ENCODE measurements at regions not wholly inside any gene's neighbourhood (a gene's known extent, or its start where the extent isn't known, plus 50 kb on each side); places are given as distances from the start of the nearest gene placed in this dataset.

DNA sequence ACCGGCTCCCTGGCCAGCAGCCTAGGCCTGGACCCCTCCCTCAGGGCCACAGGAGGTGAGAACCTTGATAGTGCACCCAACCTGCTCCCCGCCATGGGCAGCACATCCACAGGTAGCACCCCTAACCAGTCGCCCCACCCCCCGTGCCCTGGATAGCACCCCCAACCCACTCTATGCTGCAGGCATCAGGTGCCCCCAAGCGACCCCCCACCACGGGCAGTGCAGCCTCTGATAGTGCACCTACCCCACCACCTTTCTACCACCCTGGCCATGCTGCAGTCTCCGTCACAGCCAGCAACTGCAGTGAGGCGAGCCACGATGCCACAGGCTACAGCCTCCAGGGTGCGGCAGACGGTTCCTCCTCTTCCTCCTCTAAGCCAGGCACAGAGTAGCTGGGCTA lies 55.6 kb downstream of the SOWAHC start:
- Histone ChIP-seq H3K4me3 (replicated peaks in 1 of 3) (no peak overlapping the region), H3K4me1 (no peaks in the 10 kb centered on the region), H3K36me3 (no peaks in the 10 kb centered on the region), H3K27me3 (no peaks in the 10 kb centered on the region), H3K9me3 (no peaks in the 10 kb centered on the region), H3K27ac (no peak overlapping the region)
- no peak for DNase-seq
- no peak for TF ChIP-seq POLR2A (IDR thresholded peaks at IDR 0.05)
- TF ChIP-seq, protein P1, sequence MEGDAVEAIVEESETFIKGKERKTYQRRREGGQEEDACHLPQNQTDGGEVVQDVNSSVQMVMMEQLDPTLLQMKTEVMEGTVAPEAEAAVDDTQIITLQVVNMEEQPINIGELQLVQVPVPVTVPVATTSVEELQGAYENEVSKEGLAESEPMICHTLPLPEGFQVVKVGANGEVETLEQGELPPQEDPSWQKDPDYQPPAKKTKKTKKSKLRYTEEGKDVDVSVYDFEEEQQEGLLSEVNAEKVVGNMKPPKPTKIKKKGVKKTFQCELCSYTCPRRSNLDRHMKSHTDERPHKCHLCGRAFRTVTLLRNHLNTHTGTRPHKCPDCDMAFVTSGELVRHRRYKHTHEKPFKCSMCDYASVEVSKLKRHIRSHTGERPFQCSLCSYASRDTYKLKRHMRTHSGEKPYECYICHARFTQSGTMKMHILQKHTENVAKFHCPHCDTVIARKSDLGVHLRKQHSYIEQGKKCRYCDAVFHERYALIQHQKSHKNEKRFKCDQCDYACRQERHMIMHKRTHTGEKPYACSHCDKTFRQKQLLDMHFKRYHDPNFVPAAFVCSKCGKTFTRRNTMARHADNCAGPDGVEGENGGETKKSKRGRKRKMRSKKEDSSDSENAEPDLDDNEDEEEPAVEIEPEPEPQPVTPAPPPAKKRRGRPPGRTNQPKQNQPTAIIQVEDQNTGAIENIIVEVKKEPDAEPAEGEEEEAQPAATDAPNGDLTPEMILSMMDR (IDR thresholded peaks at IDR 0.05), result no peak
- 94 to 97% methylated on average over 9 to 10 of the region's 11 CpGs for whole genome bisulfite sequencing, 2 donors
- intact Hi-C loops (cut with DNase I), result loop anchor here (10.0 kb wide), 1 partner anchor 55 kb away; the partner anchor contains the start of genes SEPTIN10 and SOWAHC

DNA sequence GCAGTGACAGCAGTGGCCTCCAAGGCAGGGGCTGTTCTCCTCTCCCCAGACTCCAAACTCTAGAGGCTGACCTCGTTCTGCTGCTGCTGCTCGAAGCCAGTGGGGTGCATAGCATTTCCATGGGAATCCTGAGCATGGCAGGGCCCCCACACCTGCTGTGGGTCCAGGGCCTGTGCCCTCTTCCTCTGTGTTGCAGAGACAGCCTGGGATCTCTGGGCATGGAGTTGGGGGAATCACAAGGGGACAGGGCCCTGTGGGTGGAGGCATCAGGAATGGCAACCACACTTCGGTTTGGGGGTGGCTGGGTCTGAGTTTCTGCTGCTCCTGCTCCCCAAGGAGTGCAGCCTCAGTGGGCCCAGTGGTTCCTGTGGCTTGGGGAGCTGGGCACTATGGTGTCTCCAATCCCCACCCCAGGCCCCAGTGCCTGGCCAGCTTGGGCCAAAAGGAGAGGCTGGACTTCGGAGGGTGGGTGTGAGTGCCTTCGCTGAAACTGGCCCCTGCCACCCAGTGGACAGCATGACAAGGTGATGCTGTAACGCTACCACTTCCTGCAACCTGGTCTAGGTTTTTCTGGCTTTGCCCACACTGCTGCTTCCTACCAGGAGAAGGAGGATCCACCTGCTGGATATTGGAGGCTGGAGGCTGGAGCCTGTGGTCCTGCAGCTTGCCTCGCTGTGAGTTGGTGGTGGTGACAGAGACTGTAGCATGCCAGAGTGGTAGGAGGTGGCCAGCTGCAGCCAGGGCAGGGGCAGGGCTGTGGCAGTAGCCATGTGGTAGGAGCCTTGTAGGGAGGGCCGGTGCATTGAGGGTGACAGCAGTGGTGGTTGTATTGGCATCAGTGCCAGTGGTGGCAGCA lies 56.6 kb downstream of the SOWAHC start:
- H3K4me3 ChIP-seq (replicated peaks in 1 of 3), result no peak overlapping the region
- no peak overlapping the region for H3K27ac ChIP-seq
- intact Hi-C loops (cut with DNase I), result loop anchor here (10.0 kb wide), 1 partner anchor 56 kb away; the partner anchor contains the start of genes SEPTIN10 and SOWAHC
- peaks cover 0 to 6% of the 10 kb centered on the region in 2 donors for H3K4me1 ChIP-seq
- 100% methylated on average over 2 to 5 of the region's 8 CpGs for WGBS, 2 donors
- no peaks in the 10 kb centered on the region for H3K27me3 ChIP-seq
- DNase-seq, result no peak
- TF ChIP-seq POLR2A (IDR thresholded peaks at IDR 0.05), result no peak
- TF ChIP-seq, protein P1 (IDR thresholded peaks at IDR 0.05), result no peak
- no peaks in the 10 kb centered on the region for H3K9me3 ChIP-seq
- no peaks in the 10 kb centered on the region for H3K36me3 ChIP-seq

DNA sequence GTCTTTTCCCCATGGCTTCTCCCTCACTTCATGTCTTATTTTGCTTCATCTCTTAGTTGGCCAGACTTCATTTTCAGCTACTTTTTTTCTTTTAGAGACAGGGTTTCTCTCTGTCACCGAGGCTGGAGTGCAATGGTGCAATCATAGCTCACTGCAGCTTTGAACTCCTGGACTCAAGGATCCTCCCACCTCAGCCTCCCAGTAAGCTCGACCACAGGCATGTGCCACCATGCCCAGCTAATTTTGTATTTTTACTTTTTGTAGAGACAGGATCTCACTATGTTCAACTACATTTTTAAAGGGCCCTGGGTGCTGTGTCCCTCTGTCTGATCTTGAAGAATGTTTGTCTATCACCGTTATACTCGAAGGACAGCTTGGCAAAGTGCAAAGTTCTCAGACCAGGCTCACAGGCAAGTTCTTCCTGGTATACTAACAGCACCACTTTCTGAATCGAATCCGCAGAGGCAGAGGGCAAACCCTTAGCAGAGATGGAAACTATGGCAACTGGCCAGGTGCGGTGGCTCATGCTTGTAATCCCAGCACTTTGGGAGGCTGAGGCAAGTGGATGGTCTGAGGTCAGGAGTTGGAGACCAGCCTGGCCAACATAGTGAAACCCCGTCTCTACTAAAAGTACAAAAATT lies 60.9 kb downstream of the SOWAHC start:
- no peak overlapping the region for H3K4me3 ChIP-seq (replicated peaks in 1 of 3)
- whole genome bisulfite sequencing, 2 donors, result 56 to 61% methylated on average over 8 of the region's 8 CpGs
- peaks cover 26 to 48% of the 10 kb centered on the region in 2 donors for H3K4me1 ChIP-seq
- TF ChIP-seq, protein P1 (IDR thresholded peaks at IDR 0.05), result no peak
- no peak for TF ChIP-seq POLR2A (IDR thresholded peaks at IDR 0.05)
- H3K27me3 ChIP-seq, result no peaks in the 10 kb centered on the region
- H3K36me3 ChIP-seq, result no peaks in the 10 kb centered on the region
- H3K9me3 ChIP-seq, result no peaks in the 10 kb centered on the region
- intact Hi-C loops (cut with DNase I), result loop anchor here (10.0 kb wide), 1 partner anchor 60 kb away; the partner anchor contains the start of genes SEPTIN10 and SOWAHC
- DNase-seq, result peak; percentile 46 to 50
- H3K27ac ChIP-seq, result peak overlapping the region in 1 of 3 donors; percentile 54

DNA sequence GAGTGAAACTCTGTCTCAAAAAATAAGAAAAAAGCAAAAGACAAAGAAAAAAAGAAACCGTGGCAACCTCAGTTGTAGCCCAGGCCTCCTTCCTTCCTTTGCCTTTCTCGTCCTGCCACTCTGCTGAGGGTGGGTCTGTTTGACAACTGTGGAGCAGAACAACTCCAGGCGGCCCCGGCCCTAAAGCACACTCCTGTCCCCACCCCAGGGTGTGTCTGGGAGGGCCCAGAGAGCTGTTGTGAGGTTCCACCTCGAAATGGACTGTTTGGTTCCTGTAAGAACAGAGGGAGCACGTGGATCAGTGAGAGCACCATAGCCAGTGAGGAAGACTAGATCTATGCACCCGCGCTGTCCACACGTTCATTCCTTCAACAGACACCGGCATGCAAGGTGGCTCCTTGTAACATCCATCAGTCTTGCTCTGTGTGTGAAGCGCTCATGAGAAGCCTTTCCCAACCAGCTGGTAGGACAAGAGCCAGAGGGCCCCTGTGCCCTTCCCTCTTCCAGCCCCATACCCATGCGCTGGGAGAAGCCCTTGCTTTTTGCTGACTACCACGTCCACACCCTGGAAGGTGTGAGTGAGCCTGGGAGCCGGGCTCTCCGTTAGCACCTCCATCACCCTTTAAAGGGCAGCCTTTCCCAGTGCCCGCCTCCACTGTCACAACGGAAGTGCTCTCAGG lies 61.6 kb downstream of the SOWAHC start:
- H3K36me3 ChIP-seq, result no peaks in the 10 kb centered on the region
- TF ChIP-seq, protein P1 (IDR thresholded peaks at IDR 0.05), result no peak
- TF ChIP-seq POLR2A (IDR thresholded peaks at IDR 0.05), result no peak
- peaks cover 34 to 55% of the 10 kb centered on the region in 2 donors for H3K4me1 ChIP-seq
- H3K27me3 ChIP-seq, result no peaks in the 10 kb centered on the region
- 86 to 91% methylated on average over 16 to 17 of the region's 17 CpGs for WGBS, 2 donors
- no peak overlapping the region for H3K4me3 ChIP-seq (replicated peaks in 1 of 3)
- H3K27ac ChIP-seq, result peak overlapping the region; percentile 16 to 87 (median 54)
- intact Hi-C loops (cut with DNase I), result loop anchor here (10.0 kb wide), 1 partner anchor 61 kb away; the partner anchor contains the start of genes SEPTIN10 and SOWAHC
- no peak for DNase-seq
- no peaks in the 10 kb centered on the region for H3K9me3 ChIP-seq

All from thyroid gland (tissue), 4 donors.